B cell (primary cell): ENCODE measurements at regions not wholly inside any gene's neighbourhood (a gene's known extent, or its start where the extent isn't known, plus 50 kb on each side); places are given as distances from the start of the nearest gene placed in this dataset.

Source experiments
- ATAC-seq: fragments of 200-7000 bp; cut with Tn5 transposase; one replicate; pipeline ENCODE4 v1.10.0; 2021; ENCODE audit warnings: low read depth, mild to moderate bottlenecking, moderate number of reproducible peaks, moderate library complexity
- CTCF ChIA-PET: fragments of 350-600 bp; sonication (Branson Sonifier 250); formaldehyde crosslinking; loops from one replicate; lab custom pipeline; 2021; ENCODE audit warnings: antibody characterized with exemption, inconsistent platforms; lab: Charles Lee
- POLR2A ChIA-PET: fragments of 350-600 bp; sonication (Branson Sonifier 250); formaldehyde crosslinking; loops from one replicate; lab custom pipeline; 2021; ENCODE audit warnings: antibody characterized with exemption; lab: Charles Lee
- DNase-seq: peaks from one replicate; pipeline ENCODE4 v3.0.0; 2013
- H2AFZ ChIP-seq: 2 replicates; pipeline ENCODE4 v1.6.1; 2012; ENCODE audit warnings: mild to moderate bottlenecking, low read depth, low read length; ENCODE audit not compliant: insufficient read depth, poor library complexity, severe bottlenecking
- H3K27ac ChIP-seq, 2 donors: 1 replicate in 1 of 2; 2 replicates in 1 of 2; pipeline ENCODE4 v1.5.1; 2012 to 2013; ENCODE audit warnings: low read length in 2 of 2, mild to moderate bottlenecking in 2 of 2, moderate library complexity in 1 of 2
- H3K27me3 ChIP-seq, 4 experiments: fragments of 200-600 bp in 1 of 4; sonication (generic) in 1 of 4; replicated peaks in 1 of 4; 1 replicate in 2 of 4; 2 replicates in 2 of 4; pipeline versions ENCODE4 v1.6.1 to v1.7.0; 2013 to 2016; ENCODE audit warnings: low read length in 3 of 4, mild to moderate bottlenecking in 2 of 4, mixed read lengths in 1 of 4, moderate library complexity in 1 of 4; ENCODE audit not compliant: insufficient read depth in 4 of 4, control insufficient read depth in 3 of 4; ENCODE audit errors: control extremely low read depth in 1 of 4
- H3K36me3 ChIP-seq, 2 experiments: replicated peaks in 1 of 2; 1 replicate in 1 of 2; 2 replicates in 1 of 2; pipeline versions ENCODE4 v1.6.1 to v1.7.1; 2013; ENCODE audit warnings: low read length in 1 of 2; ENCODE audit not compliant: insufficient read depth in 2 of 2, control insufficient read depth in 1 of 2; ENCODE audit errors: control extremely low read depth in 1 of 2, extremely low read depth in 1 of 2
- H3K4me1 ChIP-seq, 2 donors: fragments of 200-600 bp in 1 of 2; sonication (generic) in 1 of 2; 1 replicate in 1 of 2; 2 replicates in 1 of 2; pipeline versions ENCODE4 v1.5.1 to v1.6.1; 2013 to 2017; ENCODE audit warnings: low read length in 2 of 2; ENCODE audit not compliant: control insufficient read depth in 2 of 2, insufficient read depth in 2 of 2
- H3K4me2 ChIP-seq: replicated peaks from 2 replicates; pipeline ENCODE3; 2012; ENCODE audit warnings: mild to moderate bottlenecking, low read depth, low read length; ENCODE audit not compliant: poor library complexity, severe bottlenecking
- H3K4me3 ChIP-seq, 5 experiments: fragments of 200-600 bp in 1 of 5; sonication (generic) in 1 of 5; 1 replicate in 3 of 5; 2 replicates in 2 of 5; pipeline versions ENCODE4 v1.5.1 to v1.7.0; 2011 to 2016; ENCODE audit warnings: low read length in 4 of 5, mild to moderate bottlenecking in 4 of 5, low read depth in 2 of 5, control low read depth in 1 of 5, moderate library complexity in 1 of 5; ENCODE audit not compliant: insufficient read depth in 1 of 5; ENCODE audit errors: control extremely low read depth in 1 of 5, extremely low read depth in 1 of 5
- H3K79me2 ChIP-seq: fragments of 200-600 bp; sonication (generic); one replicate; pipeline ENCODE4 v1.6.0; 2016; ENCODE audit warnings: low read length; ENCODE audit not compliant: control insufficient read depth, insufficient read depth
- H3K9ac ChIP-seq: fragments of 200-600 bp; sonication (generic); 2 replicates; pipeline ENCODE4 v1.6.1; 2017; ENCODE audit warnings: mild to moderate bottlenecking, low read length, moderate library complexity
- H3K9me3 ChIP-seq, 3 donors: one replicate each; pipeline versions ENCODE4 v1.6.1 to v1.7.1; 2013; ENCODE audit warnings: low read length in 2 of 3; ENCODE audit not compliant: control insufficient read depth in 2 of 3, insufficient read depth in 1 of 3; ENCODE audit errors: control extremely low read depth in 1 of 3
- H4K20me1 ChIP-seq: 2 replicates; pipeline ENCODE4 v1.6.0; 2012; ENCODE audit warnings: mild to moderate bottlenecking, low read length; ENCODE audit not compliant: insufficient read depth, control insufficient read depth, poor library complexity, severe bottlenecking
- H3K27ac Mint-ChIP-seq: one replicate; pipeline ENCODE4 v1.8.0; 2021; ENCODE audit warnings: mixed read lengths
- H3K27me3 Mint-ChIP-seq: one replicate; pipeline ENCODE4 v1.8.0; 2021; ENCODE audit warnings: mixed read lengths
- H3K4me1 Mint-ChIP-seq: one replicate; pipeline ENCODE4 v1.8.0; 2021; ENCODE audit warnings: mixed read lengths
- H3K4me3 Mint-ChIP-seq: one replicate; pipeline ENCODE4 v1.8.0; 2021; ENCODE audit warnings: mixed read lengths
- H3K9me3 Mint-ChIP-seq: one replicate; pipeline ENCODE4 v1.8.0; 2022; ENCODE audit warnings: mixed read lengths; ENCODE audit not compliant: insufficient read depth
- EZH2 ChIP-seq: IDR thresholded peaks from 2 replicates; pipeline ENCODE4 v1.6.1; 2012; ENCODE audit warnings: borderline replicate concordance, low read depth, mild to moderate bottlenecking, moderate library complexity, low read length; ENCODE audit not compliant: insufficient read depth, poor library complexity, severe bottlenecking
- WGBS: methylation state at CpG from one replicate; pipeline ENCODE4 v1.1.5; 2013; ENCODE audit warnings: missing lambda C conversion rate; ENCODE audit not compliant: insufficient coverage; 5-methylcytosine and 5-hydroxymethylcytosine counted together
- intact Hi-C: fragments of 100-400 bp; cut with micrococcal nuclease; formaldehyde crosslinking; loops from one replicate; pipeline ENCODE4 v1.10.0; 2022
- TF ChIP-seq, protein P1 (sequence below): fragments of 200-600 bp; IDR thresholded peaks from one replicate; pipeline ENCODE4 v1.8.0; 2022; ENCODE audit warnings: antibody characterized with exemption, mild to moderate bottlenecking

DNA sequence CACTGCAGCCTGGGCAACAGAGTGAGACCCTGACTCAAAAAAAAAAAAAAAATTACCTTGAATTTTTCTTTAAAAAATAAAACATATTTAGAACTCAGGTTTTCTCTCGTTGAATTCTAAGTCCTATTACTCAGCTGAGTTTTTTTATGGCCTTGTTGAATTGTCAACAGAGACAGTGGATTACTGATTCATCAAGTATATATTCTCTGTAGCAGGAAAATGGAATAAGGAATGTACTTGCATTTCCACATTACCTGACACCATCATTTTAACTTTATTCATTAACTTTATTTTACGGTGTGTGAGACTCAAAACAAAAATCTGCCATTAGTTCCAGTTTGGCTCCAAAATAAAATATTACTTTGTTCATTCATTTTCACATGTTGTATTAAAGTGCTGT, 53.8 kb upstream of the APP start:
- no CpG with 5 or more reads among the region's 2 CpGs for WGBS
- Histone ChIP-seq H3K27ac (no peak overlapping the region), H3K9me3 (no peaks in the 10 kb centered on the region), H4K20me1 (no peaks in the 10 kb centered on the region), H3K4me3 (no peak overlapping the region), H3K9ac (no peak overlapping the region), H3K79me2 (no peaks in the 10 kb centered on the region), H3K4me1 (no peaks in the 10 kb centered on the region), H3K27me3 (peaks cover 0 to 3% (median 0%) of the 10 kb centered on the region in 4 experiments), H3K36me3 (no peaks in the 10 kb centered on the region), H2AFZ (no peak overlapping the region), H3K4me2 (no peak overlapping the region)
- no peak for ATAC-seq
- Mint-ChIP-seq H3K4me3 (no peak overlapping the region), H3K4me1 (no peaks in the 10 kb centered on the region), H3K27ac (no peak overlapping the region), H3K27me3 (peaks cover 4% of the 10 kb centered on the region), H3K9me3 (no peaks in the 10 kb centered on the region)
- no peak for DNase-seq
- POLR2A ChIA-PET: no interaction called here
- TF ChIP-seq, protein P1, sequence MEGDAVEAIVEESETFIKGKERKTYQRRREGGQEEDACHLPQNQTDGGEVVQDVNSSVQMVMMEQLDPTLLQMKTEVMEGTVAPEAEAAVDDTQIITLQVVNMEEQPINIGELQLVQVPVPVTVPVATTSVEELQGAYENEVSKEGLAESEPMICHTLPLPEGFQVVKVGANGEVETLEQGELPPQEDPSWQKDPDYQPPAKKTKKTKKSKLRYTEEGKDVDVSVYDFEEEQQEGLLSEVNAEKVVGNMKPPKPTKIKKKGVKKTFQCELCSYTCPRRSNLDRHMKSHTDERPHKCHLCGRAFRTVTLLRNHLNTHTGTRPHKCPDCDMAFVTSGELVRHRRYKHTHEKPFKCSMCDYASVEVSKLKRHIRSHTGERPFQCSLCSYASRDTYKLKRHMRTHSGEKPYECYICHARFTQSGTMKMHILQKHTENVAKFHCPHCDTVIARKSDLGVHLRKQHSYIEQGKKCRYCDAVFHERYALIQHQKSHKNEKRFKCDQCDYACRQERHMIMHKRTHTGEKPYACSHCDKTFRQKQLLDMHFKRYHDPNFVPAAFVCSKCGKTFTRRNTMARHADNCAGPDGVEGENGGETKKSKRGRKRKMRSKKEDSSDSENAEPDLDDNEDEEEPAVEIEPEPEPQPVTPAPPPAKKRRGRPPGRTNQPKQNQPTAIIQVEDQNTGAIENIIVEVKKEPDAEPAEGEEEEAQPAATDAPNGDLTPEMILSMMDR: no peak
- no peak for TF ChIP-seq EZH2
- CTCF ChIA-PET: no interaction called here
- intact Hi-C loops: no loop called here
